HG02642 (cell line): ENCODE measurements at regions not wholly inside any gene's neighbourhood (a gene's known extent, or its start where the extent isn't known, plus 50 kb on each side); places are given as distances from the start of the nearest gene placed in this dataset.

Experiments used
- ATAC-seq: cut with Tn5 transposase; IDR thresholded peaks from one replicate; pipeline ENCODE4 v1.9.1; 2021; ENCODE audit warnings: mild to moderate bottlenecking; ENCODE audit not compliant: unreplicated experiment, poor library complexity

GRCh38 chr2:61774351-61774750 lies 79.5 kb downstream of the FAM161A start:
- no peak for ATAC-seq

- ATAC-seq, result no peak
Measured at GRCh38 chr2:61771904-61772845, 81.7 kb downstream of the FAM161A start.

GRCh38 chr2:61770746-61771145 lies 83.1 kb downstream of the FAM161A start:
- ATAC-seq, result no peak

GRCh38 chr2:61770298-61770697 lies 83.6 kb downstream of the FAM161A start:
- ATAC-seq, result no peak

GRCh38 chr2:61769093-61769675 lies 84.7 kb downstream of the FAM161A start:
- no peak for ATAC-seq

- ATAC-seq, result peak; percentile 99
Measured at GRCh38 chr2:61764035-61764800, 89.6 kb downstream of the FAM161A start.

- peak; percentile 20 for ATAC-seq
Measured at GRCh38 chr2:61763605-61764034, 90.2 kb downstream of the FAM161A start.

- ATAC-seq, result no peak
Measured at GRCh38 chr2:61762292-61762691, 91.6 kb downstream of the FAM161A start.

GRCh38 chr2:61759718-61760117 lies 94.1 kb downstream of the FAM161A start:
- no peak for ATAC-seq

GRCh38 chr2:61759005-61759404 lies 94.9 kb downstream of the FAM161A start:
- ATAC-seq, result no peak

- no peak for ATAC-seq
Measured at GRCh38 chr2:61758159-61758558, 95.7 kb downstream of the FAM161A start.

- ATAC-seq, result no peak
Measured at GRCh38 chr2:61753512-61753911, 100.3 kb downstream of the FAM161A start.

GRCh38 chr2:61750624-61751023 lies 103.2 kb downstream of the FAM161A start:
- ATAC-seq, result no peak

- ATAC-seq, result no peak
Measured at GRCh38 chr2:61742955-61743354, 110.9 kb downstream of the FAM161A start.

- no peak for ATAC-seq
Measured at GRCh38 chr2:61737841-61738240, 116.0 kb downstream of the FAM161A start.

- ATAC-seq, result no peak
Measured at GRCh38 chr2:61736953-61737352, 116.9 kb downstream of the FAM161A start.

- ATAC-seq, result no peak
Measured at GRCh38 chr2:61733563-61733962, 120.3 kb downstream of the FAM161A start.

- ATAC-seq, result no peak
Measured at GRCh38 chr2:61732787-61733186, 121.1 kb downstream of the FAM161A start.

GRCh38 chr2:61727746-61728145 lies 126.1 kb downstream of the FAM161A start:
- ATAC-seq, result no peak

- ATAC-seq, result no peak
Measured at GRCh38 chr2:61726456-61727209, 127.2 kb downstream of the FAM161A start.
